ENCODE measurements at regions not wholly inside any gene's neighbourhood (a gene's known extent, or its start where the extent isn't known, plus 50 kb on each side); places are given as distances from the start of the nearest gene placed in this dataset.

- Histone ChIP-seq H2BK20ac (ENCODE audit: low read depth, low read length) (no peak overlapping the region), H3K56ac (ENCODE audit: extremely low read depth, insufficient read depth, low read length) (no peak overlapping the region), H3K4me2 (ENCODE audit: low read depth, low read length) (no peak overlapping the region), H4K20me1 (ENCODE audit: insufficient read depth, low read length) (no peaks in the 10 kb centered on the region), H4K5ac (ENCODE audit: low read depth, low read length) (no peak overlapping the region), H4K91ac (ENCODE audit: insufficient read depth, low read depth, low read length) (no peak overlapping the region), H3K27me3 (ENCODE audit: control insufficient read depth, insufficient read depth, low read length) (no peaks in the 10 kb centered on the region), H2BK120ac (ENCODE audit: low read depth, low read length) (no peak overlapping the region), H2BK5ac (ENCODE audit: low read depth, low read length, poor library complexity, severe bottlenecking) (no peak overlapping the region), H3K36me3 (ENCODE audit: control insufficient read depth, insufficient read depth, low read length) (no peaks in the 10 kb centered on the region), H3K9me3 (ENCODE audit: control insufficient read depth, insufficient read depth, low read length) (no peaks in the 10 kb centered on the region), H3K4ac (ENCODE audit: low read depth, low read length) (no peak overlapping the region), H3K4me3 (ENCODE audit: insufficient read depth, low read depth, low read length) (no peak overlapping the region), H3K9ac (ENCODE audit: low read depth, low read length) (no peak overlapping the region), H3K4me1 (ENCODE audit: control insufficient read depth, insufficient read depth, low read length) (no peaks in the 10 kb centered on the region), H2AFZ (replicated peaks; ENCODE audit: low read length, poor library complexity) (no peak overlapping the region), H2AK9ac (replicated peaks; ENCODE audit: low read depth, low read length, poor library complexity) (no peak overlapping the region), H2AK5ac (ENCODE audit: low read depth, low read length) (no peak overlapping the region), H3K9me1 (ENCODE audit: insufficient read depth, low read length) (no peaks in the 10 kb centered on the region), H3K18ac (ENCODE audit: low read depth, low read length) (no peak overlapping the region), H3K23ac (ENCODE audit: low read depth, low read length) (no peak overlapping the region), H3K27ac (ENCODE audit: insufficient read depth, low read length) (no peak overlapping the region), H4K8ac (ENCODE audit: low read depth in 2 of 2, low read length in 2 of 2) (no peak overlapping the region), H3K79me1 (ENCODE audit: low read depth in 1 of 2, low read length in 2 of 2) (no peaks in the 10 kb centered on the region), H2BK15ac (ENCODE audit: low read depth, low read length) (no peak overlapping the region), H3K14ac (replicated peaks; ENCODE audit: low read depth, low read length) (no peak overlapping the region)
- dilution Hi-C loops (cut with HindIII; ENCODE audit: low sequenced_read_pairs, unreplicated experiment): no loop called here
- in situ Hi-C loops (cut with MboI; ENCODE audit: low sequenced_read_pairs): no loop called here
- no peak for DNase-seq
- BruUV-seq (replicated peaks): no TSS peak
- ChIA-PET CTCF (no interaction called here), POLR2A (ENCODE audit: unreplicated experiment) (no interaction called here)
- intact Hi-C loops (cut with micrococcal nuclease): no loop called here
- ATAC-seq (ENCODE audit: low read depth): no peak
- no CpG with 5 or more reads among the region's 1 CpG for WGBS, 2 experiments (ENCODE audit: extremely low coverage in 2 of 2, insufficient read length in 1 of 2)
- TF ChIP-seq MAZ (IDR thresholded peaks at IDR 0.05; ENCODE audit: borderline replicate concordance, low read depth, low read length) (no peak), USF2 (IDR thresholded peaks at IDR 0.05; ENCODE audit: low read depth, low read length) (no peak), CEBPB (IDR thresholded peaks at IDR 0.05; ENCODE audit: low read depth, low read length) (no peak), RAD21 (IDR thresholded peaks at IDR 0.05; ENCODE audit: low read length) (no peak), ELK1 (IDR thresholded peaks at IDR 0.05; ENCODE audit: borderline replicate concordance, low read depth, low read length) (no peak), MXI1 (IDR thresholded peaks at IDR 0.05; ENCODE audit: borderline replicate concordance, low read depth, low read length) (no peak), MAFK (IDR thresholded peaks at IDR 0.05; ENCODE audit: low read depth, low read length) (no peak), CHD1 (IDR thresholded peaks at IDR 0.05; ENCODE audit: low read depth, low read length) (no peak), SMC3 (IDR thresholded peaks at IDR 0.05; ENCODE audit: low read depth, low read length) (no peak), RFX5 (IDR thresholded peaks at IDR 0.05; ENCODE audit: low read depth, low read length) (no peak)
- TF ChIP-seq, protein P1, sequence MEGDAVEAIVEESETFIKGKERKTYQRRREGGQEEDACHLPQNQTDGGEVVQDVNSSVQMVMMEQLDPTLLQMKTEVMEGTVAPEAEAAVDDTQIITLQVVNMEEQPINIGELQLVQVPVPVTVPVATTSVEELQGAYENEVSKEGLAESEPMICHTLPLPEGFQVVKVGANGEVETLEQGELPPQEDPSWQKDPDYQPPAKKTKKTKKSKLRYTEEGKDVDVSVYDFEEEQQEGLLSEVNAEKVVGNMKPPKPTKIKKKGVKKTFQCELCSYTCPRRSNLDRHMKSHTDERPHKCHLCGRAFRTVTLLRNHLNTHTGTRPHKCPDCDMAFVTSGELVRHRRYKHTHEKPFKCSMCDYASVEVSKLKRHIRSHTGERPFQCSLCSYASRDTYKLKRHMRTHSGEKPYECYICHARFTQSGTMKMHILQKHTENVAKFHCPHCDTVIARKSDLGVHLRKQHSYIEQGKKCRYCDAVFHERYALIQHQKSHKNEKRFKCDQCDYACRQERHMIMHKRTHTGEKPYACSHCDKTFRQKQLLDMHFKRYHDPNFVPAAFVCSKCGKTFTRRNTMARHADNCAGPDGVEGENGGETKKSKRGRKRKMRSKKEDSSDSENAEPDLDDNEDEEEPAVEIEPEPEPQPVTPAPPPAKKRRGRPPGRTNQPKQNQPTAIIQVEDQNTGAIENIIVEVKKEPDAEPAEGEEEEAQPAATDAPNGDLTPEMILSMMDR (conservative IDR thresholded peaks at IDR 0.05; ENCODE audit: low read depth, low read length): no peak
These were observed 1470.8 kb upstream of the TENM4 start for GRCh38 chr11:80911666-80912065.
